ENCODE measurements at regions not wholly inside any gene's neighbourhood (a gene's known extent, or its start where the extent isn't known, plus 50 kb on each side); places are given as distances from the start of the nearest gene placed in this dataset.

- DNase-seq: no peak
- intact Hi-C loops (cut with DNase I; ENCODE audit: low total_unique reads): no loop called here
- no peak for TF ChIP-seq POLR2A (IDR thresholded peaks at IDR 0.05)
- no peak for TF ChIP-seq POLR2AphosphoS5 (IDR thresholded peaks at IDR 0.05)
- TF ChIP-seq, protein P1, sequence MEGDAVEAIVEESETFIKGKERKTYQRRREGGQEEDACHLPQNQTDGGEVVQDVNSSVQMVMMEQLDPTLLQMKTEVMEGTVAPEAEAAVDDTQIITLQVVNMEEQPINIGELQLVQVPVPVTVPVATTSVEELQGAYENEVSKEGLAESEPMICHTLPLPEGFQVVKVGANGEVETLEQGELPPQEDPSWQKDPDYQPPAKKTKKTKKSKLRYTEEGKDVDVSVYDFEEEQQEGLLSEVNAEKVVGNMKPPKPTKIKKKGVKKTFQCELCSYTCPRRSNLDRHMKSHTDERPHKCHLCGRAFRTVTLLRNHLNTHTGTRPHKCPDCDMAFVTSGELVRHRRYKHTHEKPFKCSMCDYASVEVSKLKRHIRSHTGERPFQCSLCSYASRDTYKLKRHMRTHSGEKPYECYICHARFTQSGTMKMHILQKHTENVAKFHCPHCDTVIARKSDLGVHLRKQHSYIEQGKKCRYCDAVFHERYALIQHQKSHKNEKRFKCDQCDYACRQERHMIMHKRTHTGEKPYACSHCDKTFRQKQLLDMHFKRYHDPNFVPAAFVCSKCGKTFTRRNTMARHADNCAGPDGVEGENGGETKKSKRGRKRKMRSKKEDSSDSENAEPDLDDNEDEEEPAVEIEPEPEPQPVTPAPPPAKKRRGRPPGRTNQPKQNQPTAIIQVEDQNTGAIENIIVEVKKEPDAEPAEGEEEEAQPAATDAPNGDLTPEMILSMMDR (IDR thresholded peaks at IDR 0.05 in 8 of 11, conservative IDR thresholded peaks at IDR 0.05 in 3 of 11): no peak
- Histone ChIP-seq H3K9me3 (no peaks in the 10 kb centered on the region), H3K27me3 (replicated peaks in 1 of 7) (no peaks in the 10 kb centered on the region), H3K4me3 (no peak overlapping the region), H3K36me3 (no peaks in the 10 kb centered on the region), H3K27ac (no peak overlapping the region), H3K4me1 (no peaks in the 10 kb centered on the region)
- 86 to 95% (median 92%) methylated on average over 1 of the region's 1 CpG for WGBS, 5 donors
These were observed 254.9 kb upstream of the ARRDC3 start for GRCh38 chr5:91638010-91638409.

- no peak for TF ChIP-seq POLR2A (IDR thresholded peaks at IDR 0.05)
- TF ChIP-seq, protein P1 (IDR thresholded peaks at IDR 0.05 in 8 of 11, conservative IDR thresholded peaks at IDR 0.05 in 3 of 11): no peak
- TF ChIP-seq POLR2AphosphoS5 (IDR thresholded peaks at IDR 0.05): no peak
- intact Hi-C loops (cut with DNase I; ENCODE audit: low total_unique reads): no loop called here
- Histone ChIP-seq H3K9me3 (no peaks in the 10 kb centered on the region), H3K4me1 (no peaks in the 10 kb centered on the region), H3K27me3 (replicated peaks in 1 of 7) (no peaks in the 10 kb centered on the region), H3K27ac (no peak overlapping the region), H3K36me3 (no peaks in the 10 kb centered on the region), H3K4me3 (no peak overlapping the region)
- no peak for DNase-seq
- 81 to 88% (median 85%) methylated on average over 4 of the region's 4 CpGs for WGBS, 5 donors
These were observed 253.0 kb upstream of the ARRDC3 start for GRCh38 chr5:91635950-91636734.

GRCh38 chr5:91632871-91633270, 249.8 kb upstream of the ARRDC3 start:
- Histone ChIP-seq H3K9me3 (no peaks in the 10 kb centered on the region), H3K4me3 (no peak overlapping the region), H3K4me1 (no peaks in the 10 kb centered on the region), H3K36me3 (no peaks in the 10 kb centered on the region), H3K27ac (no peak overlapping the region), H3K27me3 (replicated peaks in 1 of 7) (no peaks in the 10 kb centered on the region)
- intact Hi-C loops (cut with DNase I; ENCODE audit: low total_unique reads): no loop called here
- no peak for DNase-seq
- WGBS, 5 donors: 38 to 67% (median 55%) methylated on average over 1 of the region's 1 CpG
- TF ChIP-seq, protein P1 (IDR thresholded peaks at IDR 0.05 in 8 of 11, conservative IDR thresholded peaks at IDR 0.05 in 3 of 11): no peak
- TF ChIP-seq POLR2AphosphoS5 (IDR thresholded peaks at IDR 0.05) (no peak), POLR2A (IDR thresholded peaks at IDR 0.05) (no peak)

- H3K4me3 ChIP-seq: no peak overlapping the region
- no peaks in the 10 kb centered on the region for H3K4me1 ChIP-seq
- no peaks in the 10 kb centered on the region for H3K36me3 ChIP-seq
- TF ChIP-seq POLR2A (IDR thresholded peaks at IDR 0.05): no peak
- TF ChIP-seq, protein P1 (IDR thresholded peaks at IDR 0.05 in 8 of 11, conservative IDR thresholded peaks at IDR 0.05 in 3 of 11): no peak
- TF ChIP-seq POLR2AphosphoS5 (IDR thresholded peaks at IDR 0.05): no peak
- 75 to 97% (median 84%) methylated on average over 2 of the region's 2 CpGs for WGBS, 5 donors
- H3K27me3 ChIP-seq (replicated peaks in 1 of 7): no peaks in the 10 kb centered on the region
- no peak overlapping the region for H3K27ac ChIP-seq
- DNase-seq: no peak
- H3K9me3 ChIP-seq: peaks cover 0 to 17% (median 5%) of the 10 kb centered on the region in 8 donors
- intact Hi-C loops (cut with DNase I; ENCODE audit: low total_unique reads): no loop called here
These were observed 228.6 kb upstream of the ARRDC3 start for GRCh38 chr5:91611746-91612145.

Data from spleen (tissue), 11 donors.